SU-DHL-6 (cell line): ENCODE measurements at regions not wholly inside any gene's neighbourhood (a gene's known extent, or its start where the extent isn't known, plus 50 kb on each side); places are given as distances from the start of the nearest gene placed in this dataset.
"Not testable (repeated sequence)": the region's sequence is repeated elsewhere in the genome, so short reads cannot be mapped to it uniquely, and the experiment has no call there.

Experiments
- H2AFZ ChIP-seq: fragments of 200-600 bp; sonication (generic); 2 replicates; pipeline ENCODE4 v1.6.1; 2014; ENCODE audit warnings: low read depth, mild to moderate bottlenecking, moderate library complexity, mixed read lengths, antibody characterized with exemption, low read length; ENCODE audit not compliant: severe bottlenecking
- H3F3A ChIP-seq: fragments of 200-600 bp; shearing (Covaris generic); 2 replicates; pipeline ENCODE4 v1.6.0; 2016; ENCODE audit warnings: antibody characterized with exemption, mild to moderate bottlenecking; ENCODE audit not compliant: insufficient read depth
- H3K27ac ChIP-seq: fragments of 200-600 bp; sonication (generic); 2 replicates; pipeline ENCODE4 v1.5.1; 2016; ENCODE audit warnings: low read depth, mild to moderate bottlenecking, low read length, moderate library complexity, mixed read lengths
- H3K27me3 ChIP-seq: fragments of 200-600 bp; sonication (generic), shearing (Covaris generic); 2 replicates; pipeline ENCODE4 v1.6.0; 2014; ENCODE audit warnings: mild to moderate bottlenecking, low read length
- H3K36me3 ChIP-seq: fragments of 200-600 bp; sonication (generic); 2 replicates; pipeline ENCODE4 v1.6.1; 2014; ENCODE audit warnings: mild to moderate bottlenecking, low read length, mixed read lengths
- H3K4me2 ChIP-seq: fragments of 300-600, 200-600 bp; shearing (Covaris generic), sonication (generic); 2 replicates; pipeline ENCODE4 v1.6.0; 2014; ENCODE audit warnings: low read length, low read depth, mild to moderate bottlenecking; ENCODE audit not compliant: poor library complexity, severe bottlenecking
- H3K4me3 ChIP-seq: fragments of 200-600 bp; sonication (generic); 2 replicates; pipeline ENCODE4 v1.5.1; 2014; ENCODE audit warnings: antibody characterized with exemption, low read length, mild to moderate bottlenecking, mixed read lengths; ENCODE audit not compliant: insufficient read depth, poor library complexity, severe bottlenecking
- H3K79me2 ChIP-seq: fragments of 200-600 bp; sonication (generic); 2 replicates; pipeline ENCODE4 v1.6.1; 2014; ENCODE audit warnings: mild to moderate bottlenecking, low read length, moderate library complexity; ENCODE audit not compliant: insufficient read depth
- H3K9ac ChIP-seq: fragments of 200-600 bp; sonication (generic); 2 replicates; pipeline ENCODE4 v1.7.0; 2014; ENCODE audit warnings: mild to moderate bottlenecking, low read length
- H3K9me2 ChIP-seq: fragments of 200-600 bp; sonication (generic); replicated peaks from 2 replicates; pipeline ENCODE4 v1.6.1; 2014; ENCODE audit warnings: low read length; ENCODE audit not compliant: insufficient read depth
- H3K9me3 ChIP-seq: fragments of 200-600 bp; sonication (generic); 2 replicates; pipeline ENCODE4 v1.6.1; 2014; ENCODE audit warnings: low read length, mixed read lengths; ENCODE audit not compliant: insufficient read depth
- H4K20me1 ChIP-seq: fragments of 200-600 bp; sonication (generic); 2 replicates; pipeline ENCODE4 v1.6.1; 2014; ENCODE audit warnings: low read depth, mild to moderate bottlenecking, antibody characterized with exemption, low read length, moderate library complexity, mixed read lengths
- CTCF ChIP-seq: fragments of 200-600 bp; sonication (generic); IDR thresholded peaks from one replicate; pipeline ENCODE4 v1.5.1; 2017; ENCODE audit warnings: antibody characterized with exemption, mild to moderate bottlenecking, low read length, moderate library complexity; ENCODE audit not compliant: insufficient read depth, poor library complexity, severe bottlenecking
- EZH2phosphoT487 ChIP-seq: fragments of 200-600 bp; sonication (generic), shearing (Covaris generic); conservative IDR thresholded peaks from 2 replicates; pipeline ENCODE4 v1.6.1; 2018; ENCODE audit warnings: mild to moderate bottlenecking, antibody characterized with exemption, low read length, moderate library complexity, mixed read lengths

- Histone ChIP-seq H3K79me2 (no peaks in the 10 kb centered on the region), H3K4me3 (no peak overlapping the region), H3K9me2 (no peaks in the 10 kb centered on the region; the same call in 1 of the 2 replicates), H3K9me3 (no peaks in the 10 kb centered on the region), H3K27ac (no peak overlapping the region), H3K9ac (no peak overlapping the region), H3K4me2 (no peak overlapping the region), H2AFZ (no peak overlapping the region), H3F3A (no peaks in the 10 kb centered on the region), H3K36me3 (no peaks in the 10 kb centered on the region), H3K27me3 (no peaks in the 10 kb centered on the region), H4K20me1 (no peaks in the 10 kb centered on the region)
- no peak for TF ChIP-seq CTCF
Measured at GRCh38 chr11:41534861-41535260, 75.4 kb upstream of the LRRC4C start.

DNA sequence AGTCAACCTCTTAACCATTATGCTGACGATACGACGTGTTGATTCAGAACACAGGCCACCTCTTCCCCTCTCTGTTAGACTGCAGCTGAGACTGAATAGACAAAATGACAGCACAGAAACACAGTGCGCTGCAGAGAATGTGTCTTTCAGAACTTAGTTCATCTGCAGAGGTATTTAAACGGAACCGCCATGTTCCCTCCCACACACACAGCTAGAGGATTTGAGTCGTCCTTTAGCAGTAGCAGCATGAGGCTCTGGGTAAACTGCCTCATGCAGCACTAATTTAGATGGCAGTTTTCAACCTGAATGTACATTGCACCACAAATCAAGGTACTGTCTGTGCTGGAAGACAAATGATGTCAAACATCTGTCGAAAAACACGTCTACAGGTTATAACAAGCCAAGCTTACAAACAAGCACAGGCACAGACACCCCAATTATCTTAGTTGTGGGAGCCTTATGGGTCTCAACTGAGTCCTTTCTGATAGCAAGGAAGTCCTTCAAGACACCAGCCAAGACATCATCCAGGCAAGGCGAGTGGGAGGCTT, 76.6 kb upstream of the LRRC4C start:
- Histone ChIP-seq H3K36me3 (no peaks in the 10 kb centered on the region), H3K9me2 (no peaks in the 10 kb centered on the region; the same call in 1 of the 2 replicates), H3K4me3 (no peak overlapping the region), H3K9ac (no peak overlapping the region), H3K27ac (no peak overlapping the region), H3K9me3 (no peaks in the 10 kb centered on the region), H4K20me1 (no peaks in the 10 kb centered on the region), H3K79me2 (no peaks in the 10 kb centered on the region), H2AFZ (no peak overlapping the region), H3K4me2 (no peak overlapping the region), H3F3A (no peaks in the 10 kb centered on the region), H3K27me3 (no peaks in the 10 kb centered on the region)
- TF ChIP-seq EZH2phosphoT487 (no peak), CTCF (no peak)

GRCh38 chr11:41544902-41545301, 85.5 kb upstream of the LRRC4C start:
- not testable (repeated sequence) for H3K79me2 ChIP-seq, H3K27me3 ChIP-seq, H3K9me2 ChIP-seq, H3K9ac ChIP-seq, H3K4me3 ChIP-seq, H3K27ac ChIP-seq, H3K4me2 ChIP-seq, H2AFZ ChIP-seq, H4K20me1 ChIP-seq, H3F3A ChIP-seq, H3K36me3 ChIP-seq, H3K9me3 ChIP-seq

GRCh38 chr11:41578421-41579051, 119.1 kb upstream of the LRRC4C start:
- Histone ChIP-seq H3K27me3 (no peaks in the 10 kb centered on the region), H3K4me3 (no peak overlapping the region), H3K36me3 (no peaks in the 10 kb centered on the region), H2AFZ (no peak overlapping the region), H3K27ac (no peak overlapping the region), H3K9me3 (no peaks in the 10 kb centered on the region), H3K79me2 (no peaks in the 10 kb centered on the region), H3K9ac (no peak overlapping the region), H3K4me2 (no peak overlapping the region), H4K20me1 (no peaks in the 10 kb centered on the region), H3K9me2 (no peaks in the 10 kb centered on the region), H3F3A (no peaks in the 10 kb centered on the region)
- TF ChIP-seq CTCF (no peak), EZH2phosphoT487 (no peak)
